Endodermal cell (in vitro differentiated cells): ENCODE measurements at regions not wholly inside any gene's neighbourhood (a gene's known extent, or its start where the extent isn't known, plus 50 kb on each side); places are given as distances from the start of the nearest gene placed in this dataset.

ENCODE experiments used
- DNase-seq: peaks from one replicate; pipeline ENCODE4 v3.0.0-alpha.2; 2017
- H3K27ac ChIP-seq: 2 replicates; pipeline ENCODE4 v1.5.1; 2013; ENCODE audit warnings: mild to moderate bottlenecking, low read depth, low read length, moderate library complexity
- H3K27me3 ChIP-seq: 2 replicates; pipeline ENCODE4 v1.6.1; 2013; ENCODE audit warnings: mild to moderate bottlenecking, low read length, moderate library complexity; ENCODE audit not compliant: insufficient read depth, control insufficient read depth, poor library complexity, severe bottlenecking
- H3K36me3 ChIP-seq: 2 replicates; pipeline ENCODE4 v1.7.0; 2013; ENCODE audit warnings: mild to moderate bottlenecking, low read length, moderate library complexity; ENCODE audit not compliant: control insufficient read depth, insufficient read depth
- H3K4me1 ChIP-seq: one replicate; pipeline ENCODE4 v1.7.0; 2013; ENCODE audit warnings: low read length; ENCODE audit not compliant: control insufficient read depth, insufficient read depth
- H3K4me3 ChIP-seq: 2 replicates; pipeline ENCODE4 v1.5.1; 2013; ENCODE audit warnings: mild to moderate bottlenecking, low read length, moderate library complexity
- H3K9ac ChIP-seq: 2 replicates; pipeline ENCODE4 v1.6.1; 2013; ENCODE audit warnings: mild to moderate bottlenecking, low read length, moderate library complexity; ENCODE audit not compliant: poor library complexity, severe bottlenecking; ENCODE audit errors: extremely low read depth
- H3K9me3 ChIP-seq: 2 replicates; pipeline ENCODE4 v1.6.1; 2013; ENCODE audit warnings: mild to moderate bottlenecking, low read length, moderate library complexity; ENCODE audit not compliant: control insufficient read depth
- H3K27ac Mint-ChIP-seq: 2 replicates; pipeline ENCODE4 v1.8.0; 2020; ENCODE audit warnings: mixed read lengths
- H3K27me3 Mint-ChIP-seq: 2 replicates; pipeline ENCODE4 v1.8.0; 2021; ENCODE audit warnings: mild to moderate bottlenecking, mixed read lengths; ENCODE audit not compliant: insufficient read depth
- H3K36me3 Mint-ChIP-seq: 2 replicates; pipeline ENCODE4 v1.8.0; 2020; ENCODE audit warnings: low read depth, mixed read lengths
- H3K4me1 Mint-ChIP-seq: 2 replicates; pipeline ENCODE4 v1.8.0; 2020; ENCODE audit warnings: mixed read lengths
- H3K4me3 Mint-ChIP-seq: 2 replicates; pipeline ENCODE4 v1.8.0; 2020; ENCODE audit warnings: mild to moderate bottlenecking, moderate library complexity, mixed read lengths
- H3K9me3 Mint-ChIP-seq: 2 replicates; pipeline ENCODE4 v1.8.0; 2020; ENCODE audit warnings: mild to moderate bottlenecking, mixed read lengths
- WGBS, 2 experiments: methylation state at CpG; one replicate each; pipeline versions ENCODE4 v1.1.5 to v1.1.7; 2013; ENCODE audit warnings: missing lambda C conversion rate in 2 of 2, mixed read lengths in 1 of 2; ENCODE audit not compliant: insufficient coverage in 1 of 2, insufficient read length in 1 of 2; 5-methylcytosine and 5-hydroxymethylcytosine counted together
- TF ChIP-seq, protein P1 (sequence below): fragments of 200-600 bp; sonication (generic); conservative IDR thresholded peaks from 2 replicates; pipeline ENCODE4 v1.5.0; 2021; ENCODE audit warnings: antibody characterized with exemption, mild to moderate bottlenecking

DNA sequence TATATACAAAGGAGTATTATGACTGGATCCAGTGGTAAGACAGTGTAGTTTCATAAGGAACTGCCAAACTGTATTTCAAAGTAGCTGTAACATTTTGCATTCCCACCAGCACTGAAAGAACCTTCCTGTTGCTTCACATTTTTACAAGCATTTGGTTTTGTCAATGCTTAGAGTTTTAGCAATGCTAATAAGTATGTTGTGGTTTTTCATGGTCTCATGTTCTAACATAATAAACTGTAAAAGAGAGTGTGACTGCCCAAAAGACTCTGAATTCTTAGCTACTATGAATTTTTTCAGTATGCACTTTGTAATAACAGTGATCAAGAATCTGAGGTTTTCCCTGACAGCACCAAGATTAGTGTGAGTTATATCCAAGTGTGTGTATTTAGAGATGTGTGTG lies 604.2 kb downstream of the XIRP2 start:
- Mint-ChIP-seq H3K27me3 (no peaks in the 10 kb centered on the region), H3K36me3 (no peaks in the 10 kb centered on the region), H3K4me1 (no peaks in the 10 kb centered on the region), H3K9me3 (no peaks in the 10 kb centered on the region), H3K4me3 (no peak overlapping the region), H3K27ac (no peak overlapping the region)
- TF ChIP-seq, protein P1, sequence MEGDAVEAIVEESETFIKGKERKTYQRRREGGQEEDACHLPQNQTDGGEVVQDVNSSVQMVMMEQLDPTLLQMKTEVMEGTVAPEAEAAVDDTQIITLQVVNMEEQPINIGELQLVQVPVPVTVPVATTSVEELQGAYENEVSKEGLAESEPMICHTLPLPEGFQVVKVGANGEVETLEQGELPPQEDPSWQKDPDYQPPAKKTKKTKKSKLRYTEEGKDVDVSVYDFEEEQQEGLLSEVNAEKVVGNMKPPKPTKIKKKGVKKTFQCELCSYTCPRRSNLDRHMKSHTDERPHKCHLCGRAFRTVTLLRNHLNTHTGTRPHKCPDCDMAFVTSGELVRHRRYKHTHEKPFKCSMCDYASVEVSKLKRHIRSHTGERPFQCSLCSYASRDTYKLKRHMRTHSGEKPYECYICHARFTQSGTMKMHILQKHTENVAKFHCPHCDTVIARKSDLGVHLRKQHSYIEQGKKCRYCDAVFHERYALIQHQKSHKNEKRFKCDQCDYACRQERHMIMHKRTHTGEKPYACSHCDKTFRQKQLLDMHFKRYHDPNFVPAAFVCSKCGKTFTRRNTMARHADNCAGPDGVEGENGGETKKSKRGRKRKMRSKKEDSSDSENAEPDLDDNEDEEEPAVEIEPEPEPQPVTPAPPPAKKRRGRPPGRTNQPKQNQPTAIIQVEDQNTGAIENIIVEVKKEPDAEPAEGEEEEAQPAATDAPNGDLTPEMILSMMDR, result no peak
- H3K4me3 ChIP-seq, result no peak overlapping the region
- H3K27me3 ChIP-seq, result no peaks in the 10 kb centered on the region
- H3K4me1 ChIP-seq, result no peaks in the 10 kb centered on the region
- no peak for DNase-seq
- H3K9ac ChIP-seq, result no peak overlapping the region
- no peaks in the 10 kb centered on the region for H3K9me3 ChIP-seq
- H3K27ac ChIP-seq, result no peak overlapping the region
- no peaks in the 10 kb centered on the region for H3K36me3 ChIP-seq

DNA sequence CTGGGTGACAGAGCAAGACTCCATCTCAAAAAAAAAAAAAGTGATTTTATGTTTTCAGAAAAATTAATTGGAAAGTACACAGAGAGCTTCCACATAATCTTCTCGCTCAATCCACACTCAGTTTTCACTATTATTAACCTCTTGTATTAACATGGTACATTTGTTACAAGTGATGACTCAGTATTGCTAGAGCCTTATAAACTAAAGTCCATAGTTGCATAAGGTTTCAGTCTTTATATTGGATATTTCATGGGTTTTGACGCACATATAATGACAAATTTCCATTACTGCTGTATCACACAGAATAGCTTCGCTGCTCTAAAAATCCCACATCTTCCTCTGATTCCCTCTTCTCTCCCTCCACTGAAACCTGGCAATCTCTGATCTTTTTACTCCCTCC lies 603.5 kb downstream of the XIRP2 start:
- no peaks in the 10 kb centered on the region for H3K4me1 Mint-ChIP-seq
- WGBS, 2 experiments, result 97% methylated on average over 3 of the region's 3 CpGs; no CpG with 5 or more reads in 1 of the 2 experiments
- no peaks in the 10 kb centered on the region for H3K36me3 ChIP-seq
- no peaks in the 10 kb centered on the region for H3K9me3 ChIP-seq
- H3K4me1 ChIP-seq, result no peaks in the 10 kb centered on the region
- DNase-seq, result no peak
- TF ChIP-seq, protein P1, result no peak
- H3K9me3 Mint-ChIP-seq, result no peaks in the 10 kb centered on the region
- no peak overlapping the region for H3K9ac ChIP-seq
- H3K27me3 ChIP-seq, result no peaks in the 10 kb centered on the region
- no peaks in the 10 kb centered on the region for H3K36me3 Mint-ChIP-seq
- no peak overlapping the region for H3K27ac Mint-ChIP-seq
- H3K27ac ChIP-seq, result no peak overlapping the region
- H3K4me3 Mint-ChIP-seq, result no peak overlapping the region
- no peaks in the 10 kb centered on the region for H3K27me3 Mint-ChIP-seq
- no peak overlapping the region for H3K4me3 ChIP-seq

DNA sequence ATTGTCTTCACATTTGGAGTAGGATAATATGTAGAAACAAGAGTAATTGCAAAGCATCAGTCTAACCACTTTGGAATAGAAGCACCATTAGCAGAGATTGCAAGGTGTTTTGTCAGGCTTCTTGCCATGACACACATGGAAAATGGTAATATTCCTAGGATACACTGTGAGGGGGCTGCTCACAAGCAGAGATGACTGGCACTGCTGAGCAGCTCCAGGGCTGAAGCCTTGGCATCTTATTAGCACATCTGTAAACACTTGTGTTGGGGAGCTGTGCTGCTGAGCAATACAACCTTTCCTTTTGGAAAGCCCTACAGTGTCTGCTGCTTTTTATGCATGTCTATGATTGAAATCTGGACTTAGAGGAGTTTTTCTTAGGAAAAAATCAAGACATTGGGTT lies 602.2 kb downstream of the XIRP2 start:
- Histone ChIP-seq H3K36me3 (no peaks in the 10 kb centered on the region), H3K9me3 (no peaks in the 10 kb centered on the region), H3K27me3 (no peaks in the 10 kb centered on the region), H3K4me1 (no peaks in the 10 kb centered on the region), H3K27ac (no peak overlapping the region), H3K9ac (no peak overlapping the region), H3K4me3 (no peak overlapping the region)
- Mint-ChIP-seq H3K4me1 (no peaks in the 10 kb centered on the region), H3K27ac (no peak overlapping the region), H3K36me3 (no peaks in the 10 kb centered on the region), H3K27me3 (no peaks in the 10 kb centered on the region), H3K4me3 (no peak overlapping the region), H3K9me3 (no peaks in the 10 kb centered on the region)
- DNase-seq, result no peak
- TF ChIP-seq, protein P1, result no peak
